HG03280 (cell line): ENCODE measurements at regions not wholly inside any gene's neighbourhood (a gene's known extent, or its start where the extent isn't known, plus 50 kb on each side); places are given as distances from the start of the nearest gene placed in this dataset.

Experiments
- ATAC-seq: cut with Tn5 transposase; IDR thresholded peaks from one replicate; pipeline ENCODE4 v1.9.1; 2021; ENCODE audit warnings: mild to moderate bottlenecking, moderate library complexity; ENCODE audit not compliant: unreplicated experiment

DNA sequence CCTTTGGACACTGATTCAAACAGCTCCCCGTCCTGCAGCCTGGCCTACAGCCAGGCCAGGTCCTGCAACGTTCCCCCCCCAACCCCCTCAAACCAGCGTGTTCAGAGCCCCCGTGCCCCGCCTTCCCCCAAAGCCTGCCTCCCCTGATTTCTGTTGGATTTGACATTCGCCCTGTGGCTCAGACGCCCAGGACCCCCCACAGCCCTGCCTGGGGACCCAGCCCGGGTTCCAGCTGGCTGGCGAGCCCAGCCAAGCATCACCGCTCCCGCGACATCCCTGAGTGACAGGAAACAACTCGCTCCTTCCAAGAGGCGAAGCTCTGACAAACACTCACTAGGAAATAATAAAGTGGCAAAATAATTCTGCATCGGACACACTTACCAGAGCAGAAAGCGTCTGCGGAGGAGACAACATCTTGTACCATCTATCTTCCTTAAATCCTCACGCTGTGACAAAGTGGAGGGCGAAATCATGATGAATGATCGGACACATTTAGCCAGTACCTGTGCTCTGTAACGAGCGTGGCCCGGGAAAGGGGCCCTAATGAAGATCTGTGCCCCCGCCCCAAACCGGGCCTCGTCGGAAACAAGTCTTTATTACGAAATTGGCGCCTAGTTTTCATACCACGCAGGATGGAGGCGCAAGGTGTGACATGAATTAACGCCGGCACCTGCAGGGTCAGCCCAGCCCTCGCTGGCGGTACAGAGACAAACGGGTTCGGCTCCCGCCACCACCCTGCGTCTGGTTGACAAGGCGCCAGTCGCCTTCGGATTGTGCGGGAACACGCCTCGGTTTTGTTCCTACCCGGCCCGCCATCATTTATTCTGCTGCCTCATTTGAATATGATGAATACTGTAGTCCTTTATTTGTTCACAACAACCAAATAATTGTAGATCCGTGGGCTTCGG, 91.0 kb upstream of the MVB12B start:
- no peak for ATAC-seq

DNA sequence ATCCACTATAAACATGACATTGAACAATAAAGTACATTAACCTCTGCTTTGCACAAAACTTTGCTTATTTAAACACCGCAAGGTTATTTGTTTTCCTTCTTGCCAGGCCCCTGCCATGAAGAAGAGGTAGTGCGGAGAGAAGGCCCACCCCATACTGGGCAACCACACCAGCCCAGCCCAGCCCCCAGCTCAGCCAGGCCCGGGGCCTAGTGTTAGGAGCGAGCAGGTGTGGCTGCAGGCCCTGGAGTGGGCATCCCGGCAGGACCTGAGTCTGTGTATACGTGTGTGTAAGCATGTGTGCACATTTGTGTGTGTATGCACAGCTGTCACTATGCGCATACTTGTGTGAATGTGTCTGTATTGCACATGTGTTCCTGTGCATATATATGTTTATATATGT, 90.4 kb upstream of the MVB12B start:
- no peak for ATAC-seq

DNA sequence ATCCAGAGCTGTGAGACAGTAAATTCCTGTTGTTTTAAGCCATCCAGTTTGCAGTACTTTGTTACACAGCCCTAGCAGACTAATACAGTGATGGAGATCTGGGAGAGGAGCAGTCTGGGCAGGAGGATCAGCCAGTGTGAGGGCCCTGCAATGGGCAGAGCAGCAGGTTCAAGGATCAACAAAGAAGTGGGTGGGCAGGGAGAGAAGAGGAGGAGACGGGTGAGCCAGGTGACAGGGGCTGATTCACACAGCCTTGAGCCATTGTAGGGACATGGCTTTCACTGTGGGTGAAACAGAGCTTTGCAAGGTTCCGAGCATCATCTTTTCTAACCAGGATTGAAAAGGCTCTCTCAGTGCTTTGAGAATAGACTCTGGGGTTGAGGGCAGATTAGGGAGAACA, 88.2 kb upstream of the MVB12B start:
- no peak for ATAC-seq

DNA sequence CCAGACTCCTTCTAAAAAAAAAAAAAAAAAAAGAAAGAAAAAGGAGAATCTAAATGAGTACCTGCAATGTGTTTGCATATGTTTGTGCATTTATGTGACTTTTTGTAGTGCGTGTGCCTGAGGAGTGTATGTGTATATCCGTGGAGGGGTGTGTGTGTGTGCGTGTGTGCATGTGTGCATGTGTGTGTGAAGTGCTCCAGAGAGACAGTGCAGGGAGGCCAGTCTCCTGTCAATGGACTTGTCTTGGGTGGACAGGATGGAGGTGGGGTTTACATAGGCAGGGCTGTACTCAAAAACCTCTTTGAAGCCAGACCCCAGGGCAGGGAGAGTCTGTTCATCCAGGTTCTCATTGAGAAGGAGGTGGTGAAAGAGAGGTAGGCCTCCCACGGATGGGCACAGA, 87.1 kb upstream of the MVB12B start:
- no peak for ATAC-seq

DNA sequence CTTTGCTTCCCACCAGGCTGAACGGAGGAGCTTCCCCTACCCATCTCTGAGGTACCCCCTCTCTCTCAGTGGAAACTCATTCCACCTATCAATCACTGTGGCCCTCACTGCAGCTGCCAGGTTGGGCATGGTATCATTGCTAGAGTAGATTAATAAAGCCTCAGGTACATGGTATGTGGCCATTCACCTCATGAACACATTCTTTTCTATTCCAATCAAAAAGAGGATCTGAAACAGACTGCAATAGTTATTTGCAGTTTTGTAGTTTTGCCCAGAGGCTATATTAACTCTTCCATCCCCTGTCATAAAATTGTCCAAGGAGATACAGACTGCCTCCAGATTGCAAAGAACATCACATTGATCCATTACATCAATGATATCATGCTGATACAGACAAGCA, 85.8 kb upstream of the MVB12B start:
- ATAC-seq: no peak

DNA sequence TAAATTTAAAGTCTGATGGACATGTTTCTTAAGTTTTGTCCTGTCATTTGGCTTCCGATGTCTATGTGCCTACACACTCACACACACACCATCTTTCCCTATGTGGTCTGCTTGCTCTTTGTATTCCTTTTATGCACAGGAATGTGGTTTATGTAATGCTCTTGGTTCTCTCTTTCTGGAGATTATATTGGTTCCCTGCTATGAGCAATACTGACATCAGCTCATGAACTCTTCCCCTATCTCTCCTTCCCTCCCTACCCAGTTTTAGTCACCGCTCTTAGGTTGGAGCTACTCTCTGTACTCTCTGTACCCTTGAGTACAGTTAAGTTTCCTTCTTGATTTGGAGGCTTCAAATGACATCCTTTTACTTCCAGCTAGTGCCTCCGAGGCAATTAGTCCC, 77.9 kb upstream of the MVB12B start:
- no peak for ATAC-seq

DNA sequence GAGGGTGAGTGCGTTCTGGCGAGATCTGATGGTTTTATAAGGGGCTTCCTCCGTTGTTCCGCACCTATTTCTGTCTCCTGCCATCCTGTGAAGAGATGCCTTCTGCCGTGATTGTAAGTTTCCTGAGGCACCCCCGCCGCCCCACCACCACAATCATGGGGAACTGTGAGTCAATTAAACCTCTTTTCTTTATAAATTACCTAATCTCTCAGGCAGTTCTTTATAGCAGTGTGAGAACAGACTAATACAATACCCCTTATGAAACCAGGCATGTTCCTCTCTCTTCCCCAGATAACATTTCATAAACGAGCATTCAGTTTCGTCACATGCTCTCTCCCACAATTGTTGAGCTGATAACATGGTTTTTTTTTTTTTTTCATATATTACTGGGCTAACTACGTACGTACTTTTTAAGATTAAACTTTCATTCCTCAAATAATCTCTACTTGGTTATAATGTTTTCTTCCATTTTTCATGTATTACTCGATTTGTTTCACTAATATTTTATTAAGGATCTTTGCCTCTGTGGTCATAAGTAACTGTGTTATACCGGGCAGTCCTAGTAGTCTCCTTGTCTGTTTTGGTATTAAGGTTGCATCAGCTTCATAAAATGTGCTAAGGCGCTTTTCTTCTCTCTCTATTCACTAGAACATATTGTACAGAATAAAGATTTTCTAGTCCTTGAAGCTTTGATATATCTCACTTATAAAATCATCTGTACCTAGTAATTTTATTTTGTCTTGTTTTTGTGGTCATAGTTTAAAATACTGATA, 64.9 kb upstream of the MVB12B start:
- ATAC-seq: no peak

DNA sequence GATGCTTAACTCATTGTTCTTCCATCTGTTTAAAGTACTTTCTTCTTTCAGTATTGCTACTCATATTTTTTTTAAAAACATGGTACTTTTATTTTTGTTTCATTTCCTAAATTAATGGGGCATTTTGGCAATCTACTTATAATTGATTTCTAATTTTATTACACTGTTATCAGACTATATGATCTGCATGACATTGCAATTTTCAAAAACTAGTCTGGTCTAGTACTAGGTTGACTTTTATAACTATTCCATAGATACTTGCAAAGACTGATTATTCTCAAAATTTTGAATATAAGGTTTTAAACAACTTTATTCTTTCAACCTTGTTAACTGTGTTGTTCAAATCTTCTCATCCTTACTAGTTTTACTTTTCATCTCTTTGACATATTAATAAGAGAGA, 63.9 kb upstream of the MVB12B start:
- no peak for ATAC-seq

DNA sequence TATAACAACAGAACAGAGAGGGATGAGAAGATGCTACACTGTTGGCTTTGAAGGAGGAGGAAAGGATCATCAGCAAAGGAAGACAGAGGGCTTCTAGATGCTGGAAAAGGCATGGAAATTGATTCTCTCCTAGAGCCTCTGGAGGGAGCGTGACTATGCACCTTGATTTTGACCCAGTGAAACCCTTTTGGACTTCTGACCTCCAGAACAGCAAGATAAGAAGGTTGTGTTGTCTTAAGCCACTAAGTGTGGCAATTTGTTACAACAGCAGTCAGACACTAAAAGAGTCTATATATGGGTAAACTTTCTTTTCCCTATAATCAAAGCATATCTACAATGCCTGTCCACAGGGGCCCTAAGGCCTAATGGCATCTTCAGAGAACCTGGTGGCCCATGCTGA, 56.1 kb upstream of the MVB12B start:
- no peak for ATAC-seq

DNA sequence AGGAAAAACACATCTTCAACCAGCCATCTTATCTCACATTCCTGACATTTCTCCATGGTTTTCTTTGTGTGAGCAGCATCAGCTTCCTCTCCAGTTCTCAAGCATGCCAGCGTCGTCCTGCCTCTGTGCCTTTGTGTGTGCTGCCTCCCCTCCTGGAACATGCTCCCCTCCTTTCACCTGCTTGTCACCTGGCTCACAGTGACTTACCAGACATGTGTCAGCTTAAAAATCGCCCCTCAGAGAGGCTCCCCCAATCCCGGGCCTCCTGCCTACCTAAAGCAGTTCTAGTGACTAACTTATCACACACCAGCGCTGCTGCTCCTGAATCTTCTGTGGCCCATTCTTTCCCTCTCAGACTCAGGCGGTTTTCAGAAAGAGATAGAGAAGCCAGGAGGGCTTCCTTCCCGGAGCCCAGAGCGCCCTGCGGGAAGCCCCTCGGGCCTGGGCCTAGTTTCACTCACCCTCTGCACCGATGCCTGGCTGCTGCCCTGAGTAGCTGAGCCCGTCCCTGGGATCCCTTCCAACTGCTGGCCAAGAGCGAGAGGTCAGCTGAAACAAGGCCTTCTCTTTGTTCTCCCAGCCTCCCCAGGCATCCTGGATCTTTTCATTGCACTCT, 51.1 kb upstream of the MVB12B start:
- no peak for ATAC-seq

DNA sequence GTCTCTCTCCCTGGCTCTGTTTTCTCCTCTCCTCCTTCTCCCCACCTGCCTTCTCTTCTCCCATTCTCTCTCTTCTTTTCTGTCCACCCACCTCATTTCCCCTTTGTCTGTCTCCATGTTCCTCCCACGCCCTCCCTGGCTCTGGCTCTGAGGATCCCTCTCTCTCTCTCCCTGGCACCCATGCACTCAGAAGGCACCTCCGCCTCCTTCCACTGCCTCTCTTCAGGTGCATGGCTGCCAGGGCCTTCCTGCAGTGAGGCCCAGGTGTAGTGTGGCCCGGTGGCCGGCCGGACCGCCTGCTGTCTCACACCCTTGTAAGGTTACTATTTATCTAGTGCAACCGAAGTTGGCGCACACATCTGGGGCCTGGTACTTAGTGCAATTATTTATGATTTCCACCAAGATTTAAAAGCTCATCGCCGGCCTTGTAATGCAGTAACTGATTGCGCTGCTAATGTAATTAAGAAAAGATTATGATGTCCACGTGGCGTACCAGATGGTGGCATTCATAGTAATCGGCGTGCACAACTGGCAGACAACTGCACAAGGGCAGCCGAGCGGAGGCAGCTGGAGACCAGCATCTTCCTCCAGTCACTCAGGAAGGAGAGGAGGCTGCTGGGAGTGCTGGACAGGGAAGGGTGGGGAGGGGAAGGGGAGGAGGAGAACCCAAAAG, 50.4 kb upstream of the MVB12B start:
- ATAC-seq: no peak
